Caco-2 (cell line): ENCODE measurements at regions not wholly inside any gene's neighbourhood (a gene's known extent, or its start where the extent isn't known, plus 50 kb on each side); places are given as distances from the start of the nearest gene placed in this dataset.

ENCODE experiments used
- BruUV-seq: library from RNA; stranded (reverse); fragments of 400-500 nt; replicated peaks from 2 replicates; lab custom pipeline; 2021; lab: Mats Ljungman, UMichigan
- CTCF ChIA-PET: fragments of 300-600 bp; sonication (Branson Sonifier 250); formaldehyde crosslinking; loops from one replicate; lab custom pipeline; 2022; ENCODE audit warnings: antibody characterized with exemption; lab: Charles Lee
- POLR2A ChIA-PET: fragments of 300-600 bp; sonication (Branson Sonifier 250); formaldehyde crosslinking; loops from one replicate; lab custom pipeline; 2022; ENCODE audit warnings: antibody characterized with exemption; lab: Charles Lee
- DNase-seq, 2 experiments: peaks; one replicate each; pipeline versions ENCODE4 v3.0.0 to v3.0.0-alpha.2; 2020 to 2022
- H3K27me3 ChIP-seq: replicated peaks from 2 replicates; pipeline ENCODE4 v1.6.0; 2011; ENCODE audit warnings: low read length; ENCODE audit not compliant: control insufficient read depth, insufficient read depth
- H3K36me3 ChIP-seq: 2 replicates; pipeline ENCODE4 v1.5.1; 2011; ENCODE audit warnings: low read length; ENCODE audit not compliant: control insufficient read depth, insufficient read depth
- H3K4me1 ChIP-seq: fragments of 250-450 bp; sonication (Bioruptor Pico); 2 replicates; pipeline ENCODE4 v1.5.1; 2020; ENCODE audit warnings: mild to moderate bottlenecking
- H3K4me3 ChIP-seq: 2 replicates; pipeline ENCODE4 v1.5.1; 2011; ENCODE audit warnings: low read depth, mild to moderate bottlenecking, control low read depth, low read length
- H3K9me3 ChIP-seq: fragments of 250-450 bp; sonication (Bioruptor Pico); 2 replicates; pipeline ENCODE4 v1.5.1; 2020; ENCODE audit warnings: mild to moderate bottlenecking, moderate library complexity
- H3K27ac Mint-ChIP-seq: one replicate; pipeline ENCODE4 v1.8.0; 2022; ENCODE audit warnings: mixed read lengths; ENCODE audit not compliant: unreplicated experiment
- H3K27me3 Mint-ChIP-seq: one replicate; pipeline ENCODE4 v1.8.0; 2022; ENCODE audit warnings: mixed read lengths; ENCODE audit not compliant: insufficient read depth, unreplicated experiment
- H3K36me3 Mint-ChIP-seq: one replicate; pipeline ENCODE4 v1.8.0; 2022; ENCODE audit warnings: mild to moderate bottlenecking, mixed read lengths; ENCODE audit not compliant: insufficient read depth, unreplicated experiment
- H3K4me1 Mint-ChIP-seq: one replicate; pipeline ENCODE4 v1.8.0; 2022; ENCODE audit warnings: low read depth, mixed read lengths; ENCODE audit not compliant: unreplicated experiment
- H3K4me3 Mint-ChIP-seq: one replicate; pipeline ENCODE4 v1.8.0; 2022; ENCODE audit warnings: mild to moderate bottlenecking, moderate library complexity, mixed read lengths; ENCODE audit not compliant: unreplicated experiment
- H3K9me3 Mint-ChIP-seq: one replicate; pipeline ENCODE4 v1.8.0; 2022; ENCODE audit warnings: mixed read lengths; ENCODE audit not compliant: unreplicated experiment
- intact Hi-C: fragments of 100-400 bp; cut with micrococcal nuclease; formaldehyde crosslinking; loops from one replicate; pipeline ENCODE4 v1.10.0; 2022; ENCODE audit not compliant: unreplicated experiment
- TF ChIP-seq, protein P1 (sequence below), 2 experiments: fragments of 200-600 bp in 1 of 2; IDR thresholded peaks; 1 replicate in 1 of 2; 2 replicates in 1 of 2; pipeline versions ENCODE4 v1.5.1 to v1.8.0; 2011 to 2022; ENCODE audit warnings: antibody characterized with exemption in 1 of 2, control low read depth in 1 of 2, inconsistent platforms in 1 of 2, low read depth in 1 of 2, low read length in 1 of 2, mild to moderate bottlenecking in 1 of 2, moderate library complexity in 1 of 2; ENCODE audit not compliant: insufficient read depth in 1 of 2, severe bottlenecking in 1 of 2, unreplicated experiment in 1 of 2

DNA sequence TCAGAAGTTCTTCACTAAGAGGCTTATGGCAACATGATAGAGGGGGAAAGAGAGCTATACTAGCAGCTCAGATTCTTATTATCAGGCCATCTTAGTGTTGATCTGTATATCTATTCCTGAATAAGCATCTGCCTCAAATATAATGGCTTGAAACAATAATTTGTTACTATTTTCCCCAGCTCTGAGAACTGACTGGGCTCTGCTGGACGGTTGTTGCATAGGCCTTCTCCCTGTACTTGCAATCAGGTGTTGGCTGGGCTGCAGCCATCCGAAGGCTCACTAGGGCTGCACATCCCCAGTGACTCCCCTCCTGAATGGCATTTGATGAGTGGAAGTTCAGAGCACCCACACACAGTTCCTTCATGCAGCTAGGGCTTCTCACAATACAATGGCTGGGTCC, 116.0 kb downstream of the PROX1 start:
- BruUV-seq: no TSS peak
- Mint-ChIP-seq H3K4me1 (no peaks in the 10 kb centered on the region), H3K9me3 (peaks cover 10% of the 10 kb centered on the region), H3K27me3 (no peaks in the 10 kb centered on the region), H3K27ac (no peak overlapping the region), H3K36me3 (no peaks in the 10 kb centered on the region), H3K4me3 (no peak overlapping the region)
- Histone ChIP-seq H3K27me3 (no peaks in the 10 kb centered on the region), H3K4me1 (peaks cover 11% of the 10 kb centered on the region), H3K4me3 (no peak overlapping the region), H3K9me3 (peaks cover 5% of the 10 kb centered on the region; the same call in 1 of the 2 replicates), H3K36me3 (no peaks in the 10 kb centered on the region)
- ChIA-PET CTCF (interaction anchor here (0.7 kb wide), 1 partner anchor 187 kb away, joined by 3 read pairs; no protein-coding TSS in a partner anchor), POLR2A (no interaction called here)
- DNase-seq: no peak
- TF ChIP-seq, protein P1, sequence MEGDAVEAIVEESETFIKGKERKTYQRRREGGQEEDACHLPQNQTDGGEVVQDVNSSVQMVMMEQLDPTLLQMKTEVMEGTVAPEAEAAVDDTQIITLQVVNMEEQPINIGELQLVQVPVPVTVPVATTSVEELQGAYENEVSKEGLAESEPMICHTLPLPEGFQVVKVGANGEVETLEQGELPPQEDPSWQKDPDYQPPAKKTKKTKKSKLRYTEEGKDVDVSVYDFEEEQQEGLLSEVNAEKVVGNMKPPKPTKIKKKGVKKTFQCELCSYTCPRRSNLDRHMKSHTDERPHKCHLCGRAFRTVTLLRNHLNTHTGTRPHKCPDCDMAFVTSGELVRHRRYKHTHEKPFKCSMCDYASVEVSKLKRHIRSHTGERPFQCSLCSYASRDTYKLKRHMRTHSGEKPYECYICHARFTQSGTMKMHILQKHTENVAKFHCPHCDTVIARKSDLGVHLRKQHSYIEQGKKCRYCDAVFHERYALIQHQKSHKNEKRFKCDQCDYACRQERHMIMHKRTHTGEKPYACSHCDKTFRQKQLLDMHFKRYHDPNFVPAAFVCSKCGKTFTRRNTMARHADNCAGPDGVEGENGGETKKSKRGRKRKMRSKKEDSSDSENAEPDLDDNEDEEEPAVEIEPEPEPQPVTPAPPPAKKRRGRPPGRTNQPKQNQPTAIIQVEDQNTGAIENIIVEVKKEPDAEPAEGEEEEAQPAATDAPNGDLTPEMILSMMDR (IDR thresholded peaks at IDR 0.05; ENCODE audit: insufficient read depth in 1 of 2, low read depth in 1 of 2, low read length in 1 of 2, severe bottlenecking in 1 of 2, unreplicated experiment in 1 of 2): no peak
- intact Hi-C loops: no loop called here

DNA sequence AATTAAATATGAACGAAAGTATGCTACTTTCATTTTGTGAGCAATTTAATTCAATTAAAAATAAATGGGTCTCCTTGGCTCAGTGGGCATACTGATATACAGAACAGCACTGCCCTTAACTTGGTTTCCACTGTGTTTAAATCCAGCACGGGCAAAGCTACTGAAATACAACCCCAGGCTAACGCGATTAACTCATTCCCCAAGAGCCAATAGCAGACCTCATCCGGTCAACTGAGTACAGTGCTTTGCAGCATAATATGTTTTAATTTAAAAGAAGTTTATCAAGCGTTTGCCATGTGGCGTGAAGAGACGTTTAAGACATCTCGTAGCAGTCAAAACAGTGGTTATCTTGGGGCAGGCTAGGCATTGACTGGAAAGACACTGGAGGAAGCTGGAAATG, 118.6 kb downstream of the PROX1 start:
- intact Hi-C loops: no loop called here
- CTCF ChIA-PET: interaction anchor here (0.6 kb wide), 1 partner anchor 98 kb away, joined by 3 read pairs; no protein-coding TSS in a partner anchor

DNA sequence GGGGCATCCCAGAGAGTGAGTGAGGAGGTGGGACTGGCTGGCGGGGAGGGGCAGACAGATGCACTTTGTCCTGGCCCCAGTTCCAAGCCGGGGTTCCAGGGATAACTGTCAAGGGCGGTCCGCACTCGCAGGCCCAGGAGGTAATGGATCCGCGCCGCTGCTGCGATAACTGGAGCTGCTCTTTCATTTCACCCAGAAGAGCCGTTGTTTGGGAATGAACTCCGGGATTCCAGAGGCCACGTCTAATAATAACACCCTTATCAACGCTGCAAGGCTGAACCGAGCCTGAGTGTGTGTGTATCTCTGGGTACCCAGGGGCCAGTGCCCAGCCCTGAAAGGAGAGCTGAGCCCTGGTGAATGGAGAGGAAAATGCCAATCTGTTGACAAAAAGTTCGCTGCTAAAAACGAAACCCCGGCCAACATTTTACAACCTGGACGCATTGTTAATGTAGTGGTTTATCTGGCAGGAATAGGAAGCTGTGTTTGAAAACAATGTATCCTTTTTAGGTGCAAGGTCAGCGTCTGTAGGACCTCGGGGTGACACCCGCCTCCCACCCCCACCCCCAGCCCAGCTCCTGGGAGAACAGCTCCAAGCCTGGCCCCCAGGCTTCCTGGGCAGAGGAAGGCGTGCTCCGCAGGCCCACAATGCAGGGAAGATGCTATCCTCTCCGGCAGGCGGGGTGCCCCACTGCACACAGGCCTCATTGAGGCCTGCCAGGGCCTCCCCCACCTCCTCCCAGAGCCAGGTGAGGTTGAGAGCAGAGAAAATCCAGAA, 119.7 kb downstream of the PROX1 start:
- POLR2A ChIA-PET: no interaction called here
- Mint-ChIP-seq H3K9me3 (peaks cover 10% of the 10 kb centered on the region), H3K4me1 (peaks cover 7% of the 10 kb centered on the region), H3K4me3 (no peak overlapping the region), H3K27ac (no peak overlapping the region), H3K27me3 (no peaks in the 10 kb centered on the region), H3K36me3 (no peaks in the 10 kb centered on the region)
- H3K27me3 ChIP-seq: no peaks in the 10 kb centered on the region
- no TSS peak for BruUV-seq
- no peak for DNase-seq
- intact Hi-C loops: no loop called here
- H3K36me3 ChIP-seq: no peaks in the 10 kb centered on the region
- H3K4me1 ChIP-seq: no peaks in the 10 kb centered on the region
- peaks cover 5% of the 10 kb centered on the region; the same call in 1 of the 2 replicates for H3K9me3 ChIP-seq
- H3K4me3 ChIP-seq: no peak overlapping the region
- TF ChIP-seq, protein P1 (IDR thresholded peaks at IDR 0.05; ENCODE audit: insufficient read depth in 1 of 2, low read depth in 1 of 2, low read length in 1 of 2, severe bottlenecking in 1 of 2, unreplicated experiment in 1 of 2): no peak
- CTCF ChIA-PET: no interaction called here

More for the DNA sequence above, 118.6 kb downstream of the PROX1 start:
- H3K27me3 ChIP-seq: no peaks in the 10 kb centered on the region
- peaks cover 10% of the 10 kb centered on the region for H3K9me3 Mint-ChIP-seq
- no peak overlapping the region for H3K4me3 Mint-ChIP-seq
- no peaks in the 10 kb centered on the region for H3K27me3 Mint-ChIP-seq
- no TSS peak for BruUV-seq
- POLR2A ChIA-PET: interaction anchor here (0.6 kb wide), 1 partner anchor 13 kb away, joined by 3 read pairs; no protein-coding TSS in a partner anchor
- H3K9me3 ChIP-seq: peaks cover 5% of the 10 kb centered on the region; the same call in 1 of the 2 replicates
- TF ChIP-seq, protein P1 (IDR thresholded peaks at IDR 0.05; ENCODE audit: insufficient read depth in 1 of 2, low read depth in 1 of 2, low read length in 1 of 2, severe bottlenecking in 1 of 2, unreplicated experiment in 1 of 2): no peak
- H3K36me3 Mint-ChIP-seq: no peaks in the 10 kb centered on the region
- DNase-seq: no peak
- H3K36me3 ChIP-seq: no peaks in the 10 kb centered on the region
- no peak overlapping the region for H3K4me3 ChIP-seq
- peaks cover 7% of the 10 kb centered on the region for H3K4me1 ChIP-seq
- H3K27ac Mint-ChIP-seq: no peak overlapping the region
- H3K4me1 Mint-ChIP-seq: no peaks in the 10 kb centered on the region
